EH (cell line): ENCODE measurements at regions not wholly inside any gene's neighbourhood (a gene's known extent, or its start where the extent isn't known, plus 50 kb on each side); places are given as distances from the start of the nearest gene placed in this dataset.

Source experiments
- DNase-seq: peaks from one replicate; pipeline ENCODE4 v3.0.0-alpha.2; 2015; ENCODE audit warnings: low read depth

DNA sequence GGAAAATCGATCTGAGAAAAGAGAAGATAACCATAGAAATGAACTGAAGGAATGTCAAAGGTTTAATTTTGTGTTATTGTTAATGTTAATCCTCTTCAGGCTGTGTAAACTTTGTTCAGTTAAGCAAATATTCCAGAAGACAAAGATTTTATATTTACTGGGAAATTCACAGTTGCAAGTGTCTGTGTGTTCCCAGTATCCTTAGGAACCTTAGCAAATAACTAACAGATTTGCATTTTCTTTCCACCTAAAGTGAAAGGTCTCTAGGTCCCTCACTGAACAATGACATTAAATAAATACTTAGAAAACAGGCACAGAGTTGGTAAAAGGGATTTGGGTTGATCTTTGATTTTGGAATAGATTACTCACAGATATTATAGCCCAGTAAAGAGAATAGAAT, 324.7 kb downstream of the C4orf33 start:
- no peak for DNase-seq

DNA sequence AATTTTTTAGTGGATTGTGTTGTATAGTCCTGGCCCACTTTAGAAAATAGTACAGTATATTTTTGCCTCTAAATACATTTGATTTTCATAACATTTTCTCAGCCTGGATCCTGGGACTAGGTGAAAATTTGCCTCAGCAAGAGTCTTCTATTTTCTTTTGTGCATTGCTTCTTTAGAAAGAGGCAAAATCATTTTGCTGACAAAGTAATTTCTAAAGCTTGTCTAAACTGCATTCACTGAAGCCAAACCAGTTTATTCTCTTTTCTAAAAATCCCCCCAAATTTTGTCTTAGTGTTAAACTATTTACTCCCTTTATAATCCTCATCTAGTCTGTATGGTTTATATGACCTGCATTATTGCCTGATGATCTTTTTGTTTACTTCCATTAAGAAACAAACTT, 326.3 kb downstream of the C4orf33 start:
- DNase-seq, result no peak

DNA sequence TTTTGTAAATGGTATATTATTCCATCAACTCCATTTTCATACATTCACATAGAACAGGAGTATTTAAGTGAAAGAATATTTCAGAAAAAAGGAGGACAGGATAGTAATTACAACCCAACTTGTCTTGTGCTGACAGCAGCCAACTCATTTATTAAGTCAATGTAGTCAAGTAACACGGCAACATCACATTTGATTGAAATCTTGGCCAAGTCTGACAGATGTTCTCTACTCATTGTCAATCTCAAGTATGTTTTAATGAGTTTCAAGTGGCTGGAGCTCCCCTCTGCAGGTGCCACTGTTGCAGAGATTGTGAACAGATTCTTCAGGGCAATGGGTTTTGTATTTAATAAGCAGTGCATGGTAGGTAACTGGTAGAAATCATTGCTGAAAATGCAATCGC, 332.5 kb downstream of the C4orf33 start:
- DNase-seq, result no peak

DNA sequence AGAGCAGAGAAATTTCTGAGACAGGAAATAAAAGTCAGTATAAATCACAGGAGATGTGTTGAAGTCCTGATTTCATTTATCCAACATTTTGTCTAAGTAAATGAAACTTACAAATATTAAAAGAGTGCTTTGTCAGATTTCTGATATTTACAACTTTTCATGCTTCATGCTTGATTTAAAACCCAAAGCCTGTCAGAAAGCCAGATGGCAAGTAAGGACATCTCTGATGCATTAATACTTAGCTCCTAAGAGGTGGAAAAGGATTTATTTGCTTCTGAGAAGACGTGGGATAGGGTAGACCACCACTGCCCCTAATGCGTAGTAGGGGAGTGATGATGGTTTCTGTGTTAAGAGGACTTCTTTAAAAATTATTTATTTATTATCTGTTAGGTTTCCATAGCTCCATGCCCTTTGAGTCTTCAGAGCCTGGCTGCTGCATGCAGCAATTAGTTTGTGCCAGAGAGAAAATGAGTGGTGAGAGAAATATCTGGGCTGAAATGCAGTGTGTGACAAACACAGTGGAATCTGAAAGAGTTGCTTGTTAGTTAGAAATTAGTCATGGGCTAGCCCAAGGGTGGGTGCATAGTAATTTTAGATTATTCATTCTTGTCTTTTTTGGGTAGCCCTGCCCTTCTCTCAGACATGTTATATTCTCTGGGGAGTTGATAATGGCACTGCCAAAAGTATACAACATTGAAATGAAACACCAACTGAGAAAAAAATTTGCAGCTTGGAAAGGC, 333.8 kb downstream of the C4orf33 start:
- DNase-seq, result no peak

DNA sequence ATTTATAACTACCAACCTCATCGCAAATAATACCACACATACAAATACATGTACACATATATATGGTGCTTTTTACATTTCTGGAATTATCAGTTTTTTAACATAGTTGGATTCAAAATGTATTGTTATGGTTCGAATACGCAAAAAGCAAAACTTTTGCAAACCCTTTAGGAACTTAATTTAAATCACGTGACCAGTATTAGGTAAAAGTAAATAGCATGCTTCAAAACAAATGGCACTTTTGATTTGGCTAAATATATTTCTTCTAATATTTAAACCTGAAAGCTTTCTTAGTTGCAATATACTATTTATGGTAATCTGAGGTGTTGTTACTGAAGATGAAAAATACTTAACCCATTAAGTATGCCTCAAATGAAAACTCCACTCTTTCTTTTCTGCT, 341.4 kb downstream of the C4orf33 start:
- no peak for DNase-seq

DNA sequence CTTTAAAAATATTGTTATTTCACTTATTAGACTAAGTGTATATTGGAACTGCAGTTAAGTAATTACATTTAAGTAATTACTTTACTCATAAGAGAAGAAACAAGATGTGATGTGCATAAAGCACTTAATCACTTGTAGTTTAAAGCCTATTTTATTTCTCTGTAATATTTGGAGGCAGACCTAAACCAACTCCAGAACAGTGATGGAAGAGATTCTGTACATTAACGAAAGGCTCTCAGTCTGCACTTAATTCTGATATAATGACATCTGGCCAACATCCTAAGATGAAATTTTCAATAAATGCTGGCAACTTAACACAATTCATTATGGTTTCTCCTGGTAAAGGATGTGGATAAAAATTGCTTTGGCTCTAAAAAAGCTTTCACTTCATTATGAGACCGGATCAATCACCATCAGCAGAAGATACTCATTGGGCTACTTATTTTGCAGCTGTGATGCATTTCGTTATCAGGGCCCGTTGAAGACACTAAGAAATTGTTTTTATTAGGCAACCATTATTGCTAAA, 342.6 kb downstream of the C4orf33 start:
- DNase-seq, result no peak

DNA sequence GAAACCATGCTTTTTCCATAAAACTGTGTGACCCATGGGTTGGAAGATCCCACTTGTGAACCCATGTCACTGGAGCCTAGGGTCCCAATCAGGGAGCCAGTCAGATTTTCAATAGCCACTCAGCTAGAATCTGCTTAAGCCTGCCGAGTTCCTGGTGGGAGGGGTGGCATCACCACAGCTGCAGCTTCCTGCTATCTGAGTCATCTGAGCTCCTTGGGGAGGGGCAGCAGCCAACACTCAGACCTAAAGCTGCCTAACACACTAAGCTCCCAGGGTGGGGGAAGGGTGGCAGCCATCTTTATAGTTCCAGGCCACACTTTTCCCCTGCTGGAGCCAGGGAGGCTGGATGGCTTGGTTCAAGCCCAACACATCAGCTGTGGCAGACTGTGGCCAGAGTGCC, 350.1 kb downstream of the C4orf33 start:
- no peak for DNase-seq

DNA sequence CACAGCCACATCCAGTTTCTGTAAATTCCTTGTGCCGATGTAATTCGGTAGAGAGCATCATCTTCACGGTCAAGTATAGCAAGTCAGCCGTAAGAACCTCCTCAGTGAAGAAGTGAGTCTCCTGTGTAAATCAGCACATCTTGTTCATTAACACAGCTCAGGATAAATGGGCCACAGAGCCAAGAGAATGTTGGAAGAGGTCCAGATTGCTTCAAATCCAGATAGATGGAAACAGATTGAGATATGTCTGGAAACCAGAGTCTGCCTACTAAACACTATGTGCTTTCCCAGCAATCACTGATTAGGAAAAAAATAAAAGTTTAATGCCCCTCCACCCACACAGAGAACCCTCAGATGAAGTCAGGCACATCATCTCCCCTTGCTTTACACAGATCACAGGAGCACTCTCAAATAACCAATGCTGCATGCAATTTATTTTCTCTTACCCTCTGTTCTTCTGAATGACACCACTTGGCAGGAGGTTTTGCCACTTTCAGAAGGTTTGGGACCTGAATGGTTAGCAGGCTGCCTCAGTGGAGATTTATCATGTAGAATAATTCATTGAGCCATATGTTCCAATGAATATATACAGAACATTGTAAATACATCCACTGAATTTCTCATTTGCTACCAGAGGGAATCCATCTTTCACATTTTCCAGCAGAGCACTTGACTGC, 357.7 kb downstream of the C4orf33 start:
- no peak for DNase-seq

DNA sequence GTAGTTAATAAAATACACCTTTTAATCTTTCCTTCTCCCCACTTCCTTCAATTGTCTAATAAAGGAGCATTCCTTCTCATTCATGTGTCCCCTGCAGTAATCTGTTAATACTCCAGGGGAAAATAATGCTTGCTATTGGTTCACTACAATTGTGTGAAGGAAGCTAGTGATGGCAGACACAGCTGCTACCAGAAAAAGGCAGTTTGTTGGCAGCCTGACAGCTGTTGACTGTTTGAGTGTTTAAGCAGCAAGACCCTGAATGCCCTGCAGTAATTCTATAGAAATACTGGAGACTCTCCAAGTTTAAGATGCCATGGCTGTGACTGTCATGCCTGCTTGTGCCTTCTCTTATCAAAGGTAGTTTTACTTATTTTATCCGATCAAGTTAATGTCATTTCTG, 359.5 kb downstream of the C4orf33 start:
- no peak for DNase-seq

DNA sequence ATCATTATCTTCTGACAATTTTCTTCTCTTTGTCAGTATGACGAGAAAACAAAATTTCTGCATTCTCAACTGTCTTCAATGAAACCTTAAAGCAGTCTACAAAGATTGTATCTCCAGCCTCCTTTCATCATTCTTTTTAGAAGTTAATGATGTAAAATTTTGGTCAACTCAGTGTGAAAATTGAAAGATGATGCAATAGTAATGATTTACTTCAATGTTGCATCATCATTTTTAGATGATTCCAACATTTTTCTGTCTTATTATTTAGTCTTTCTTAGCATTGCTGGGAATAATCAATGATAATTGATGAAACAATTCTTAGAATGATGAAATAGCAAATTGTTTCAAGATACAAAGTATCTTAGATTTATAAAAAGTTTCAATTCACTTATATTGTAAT, 372.7 kb downstream of the C4orf33 start:
- no peak for DNase-seq

DNA sequence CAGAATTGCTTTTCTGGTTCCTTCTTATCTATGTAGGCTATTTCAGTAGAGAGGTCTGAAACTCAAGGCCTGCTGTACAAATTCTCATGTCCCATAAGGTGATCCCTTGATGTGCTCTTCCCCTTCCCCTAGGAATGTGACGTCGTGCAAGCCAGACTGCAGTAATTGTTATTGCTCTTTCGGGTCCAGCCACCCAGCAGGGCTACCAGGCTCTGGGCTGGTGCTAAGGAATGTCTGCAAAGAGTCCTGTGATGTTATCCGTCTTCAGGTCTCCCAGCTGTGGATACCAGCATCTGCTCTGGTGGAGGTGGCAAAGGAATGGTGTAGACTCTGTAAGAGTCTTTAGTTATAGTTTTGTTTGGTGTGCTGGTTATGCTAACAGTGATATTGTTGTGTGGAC, 378.7 kb downstream of the C4orf33 start:
- no peak for DNase-seq

DNA sequence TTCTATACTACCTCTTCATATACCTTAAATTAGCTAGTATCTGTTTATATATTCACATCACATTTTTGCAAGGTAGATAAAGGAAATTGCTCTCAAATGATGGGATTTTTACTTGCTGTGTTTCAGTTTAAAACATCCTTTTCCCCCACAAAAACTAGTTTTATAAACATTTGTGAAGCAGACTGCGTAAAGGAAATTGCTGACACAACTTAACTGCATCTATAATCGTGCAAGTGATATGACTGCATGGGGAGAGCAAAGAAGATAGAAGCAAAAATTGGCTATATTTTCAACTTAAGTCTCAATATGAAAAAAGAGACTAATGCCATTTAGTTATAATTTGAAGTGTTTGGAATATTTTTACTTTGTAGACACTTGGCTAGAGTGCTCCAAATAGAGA, 385.2 kb downstream of the C4orf33 start:
- DNase-seq, result no peak

DNA sequence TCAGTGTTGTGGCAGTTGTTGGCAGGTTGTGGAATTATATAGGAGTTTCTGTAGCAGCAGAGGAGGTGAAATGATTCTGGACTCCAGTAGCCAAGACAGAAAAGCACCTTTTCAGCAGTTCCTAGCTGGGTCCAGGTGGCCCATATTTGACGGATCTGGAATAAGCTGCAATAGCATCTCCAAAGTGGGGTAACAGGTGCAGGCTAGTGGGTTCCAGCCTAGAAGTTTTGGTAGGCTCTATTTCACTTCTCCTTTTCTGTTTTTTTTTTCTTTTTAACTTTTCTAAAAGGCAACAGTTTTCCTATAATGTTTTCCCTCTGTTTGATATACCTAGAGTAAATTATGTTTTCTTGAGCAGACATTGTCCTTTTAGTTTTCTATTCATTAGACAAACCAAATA, 392.5 kb downstream of the C4orf33 start:
- DNase-seq, result no peak

DNA sequence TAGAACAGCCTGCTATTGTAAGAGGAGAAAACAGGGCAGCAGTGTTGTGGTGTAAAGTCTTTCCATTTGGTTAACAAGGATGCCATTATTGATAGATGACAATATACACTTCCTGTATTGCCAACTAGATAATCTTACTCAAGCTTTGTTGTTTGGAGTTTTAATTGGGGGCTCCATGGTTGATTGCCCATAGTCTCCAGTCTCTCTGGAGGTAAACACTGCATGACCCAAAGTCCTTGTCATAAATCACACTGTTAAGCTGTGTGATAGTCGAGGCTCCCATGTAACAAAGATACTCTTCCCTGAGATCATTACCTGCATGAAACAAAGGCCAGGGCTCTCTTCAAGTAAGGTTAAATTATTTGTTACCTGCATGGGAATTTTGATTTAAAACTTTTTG, 394.6 kb downstream of the C4orf33 start:
- no peak for DNase-seq

DNA sequence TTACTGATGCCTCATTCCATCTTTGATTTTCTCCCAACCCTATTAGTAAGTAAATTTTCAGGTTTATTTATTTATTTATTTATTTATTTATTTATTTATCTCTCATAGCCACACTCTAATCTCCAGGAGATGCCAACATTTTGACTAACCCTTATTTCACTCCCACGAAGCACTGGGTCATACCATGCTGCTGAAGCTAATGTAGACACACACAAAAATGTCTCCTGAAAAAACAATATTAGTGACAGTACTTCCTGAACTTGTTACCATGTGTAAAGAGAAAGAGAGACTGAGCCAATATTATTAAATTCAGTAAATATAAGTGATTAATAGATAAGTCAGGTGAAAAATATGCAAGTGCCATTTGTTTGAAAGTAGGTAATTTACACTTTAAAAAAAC, 402.7 kb downstream of the C4orf33 start:
- no peak for DNase-seq

DNA sequence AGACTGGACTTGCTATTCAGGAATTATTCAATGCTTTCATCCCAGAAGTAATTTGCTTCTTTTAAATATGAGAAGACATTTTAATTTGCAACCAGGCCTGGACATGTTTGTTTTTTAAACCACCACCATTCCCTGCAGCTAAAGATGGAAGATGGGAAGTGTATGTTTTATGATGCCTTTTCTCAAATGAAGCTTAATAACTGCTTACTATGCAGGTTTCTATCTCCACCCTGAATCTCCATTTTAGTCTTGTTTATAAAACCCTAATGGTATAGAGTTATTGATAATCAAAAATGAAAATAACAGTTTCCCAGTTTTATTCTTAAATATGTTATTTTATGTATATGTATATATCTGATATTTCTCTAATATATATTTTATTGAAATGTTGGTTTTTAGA, 418.9 kb downstream of the C4orf33 start:
- no peak for DNase-seq

DNA sequence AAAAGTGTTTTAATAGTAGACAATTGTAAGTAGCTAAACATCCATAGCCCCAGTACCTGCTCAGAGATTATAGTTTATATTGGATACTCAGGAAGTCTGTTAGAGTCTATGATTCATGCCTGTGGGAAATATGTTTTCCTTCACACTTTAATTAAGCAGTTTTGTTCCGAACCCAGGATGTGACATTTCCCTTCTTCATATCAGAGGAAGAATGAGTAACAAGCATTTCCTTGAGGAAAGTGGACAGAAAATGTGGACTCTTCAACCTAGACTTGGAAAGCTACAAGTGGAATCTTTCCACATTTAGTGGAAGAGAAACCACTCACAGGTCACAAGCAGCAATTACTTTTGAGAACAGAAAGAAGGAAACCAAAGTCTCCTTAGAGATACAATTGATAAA, 419.4 kb downstream of the C4orf33 start:
- no peak for DNase-seq

DNA sequence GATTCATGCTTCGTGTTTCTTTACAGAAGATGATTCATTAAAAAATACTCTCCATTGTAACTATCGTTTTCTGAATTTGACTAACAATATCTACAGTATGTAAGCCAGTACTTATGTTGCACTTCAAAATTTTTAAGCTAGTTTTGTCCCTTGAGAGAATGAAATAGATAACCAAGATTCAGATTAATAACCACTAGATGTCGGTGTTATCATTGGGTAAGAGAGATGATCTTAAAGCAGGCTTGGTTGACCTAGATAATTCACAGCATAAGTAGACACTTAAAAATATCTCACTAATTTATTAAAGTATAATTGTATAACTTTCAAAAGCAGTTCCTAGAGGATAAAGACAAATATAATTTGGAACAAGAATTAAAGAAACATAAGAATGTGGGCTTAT, 430.9 kb downstream of the C4orf33 start:
- DNase-seq, result no peak

DNA sequence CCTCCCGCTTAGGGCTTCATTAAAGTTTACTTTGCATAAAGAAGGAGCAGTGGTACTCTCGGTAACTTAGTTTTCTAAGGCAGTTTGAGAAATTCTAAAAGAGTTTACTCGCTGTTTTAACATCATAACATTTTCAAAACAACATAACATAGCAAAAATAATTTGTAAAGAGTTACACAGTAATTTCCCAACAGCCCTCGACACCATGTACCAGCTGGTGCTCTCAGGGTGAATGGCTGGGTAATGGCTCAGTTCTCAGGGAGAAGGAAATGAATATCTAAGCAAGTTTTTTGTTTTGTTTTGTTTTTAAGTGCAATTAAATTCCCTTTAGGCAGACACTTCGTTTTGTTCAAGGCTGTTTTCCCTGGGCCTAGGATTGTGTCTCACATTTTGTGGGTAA, 435.3 kb downstream of the C4orf33 start:
- DNase-seq, result no peak

DNA sequence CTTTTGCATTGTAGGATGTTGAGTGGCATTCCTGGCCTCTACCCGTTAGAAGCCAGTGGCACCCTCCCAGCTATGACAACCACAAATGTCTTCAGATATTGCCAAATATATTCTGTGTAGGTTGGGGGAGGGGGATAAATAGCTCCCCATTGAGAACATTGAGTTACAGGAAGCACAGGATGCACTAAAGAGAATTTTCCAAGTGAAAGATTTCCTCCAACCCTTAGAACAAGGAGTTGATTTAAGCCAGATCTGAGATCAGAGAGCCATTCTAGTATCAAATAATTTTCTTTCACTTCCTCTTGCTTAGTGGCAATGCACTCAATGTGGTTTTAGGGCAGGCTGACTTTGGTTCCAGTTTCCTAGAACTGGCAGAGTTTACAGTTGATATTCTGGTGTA, 436.6 kb downstream of the C4orf33 start:
- DNase-seq, result no peak

DNA sequence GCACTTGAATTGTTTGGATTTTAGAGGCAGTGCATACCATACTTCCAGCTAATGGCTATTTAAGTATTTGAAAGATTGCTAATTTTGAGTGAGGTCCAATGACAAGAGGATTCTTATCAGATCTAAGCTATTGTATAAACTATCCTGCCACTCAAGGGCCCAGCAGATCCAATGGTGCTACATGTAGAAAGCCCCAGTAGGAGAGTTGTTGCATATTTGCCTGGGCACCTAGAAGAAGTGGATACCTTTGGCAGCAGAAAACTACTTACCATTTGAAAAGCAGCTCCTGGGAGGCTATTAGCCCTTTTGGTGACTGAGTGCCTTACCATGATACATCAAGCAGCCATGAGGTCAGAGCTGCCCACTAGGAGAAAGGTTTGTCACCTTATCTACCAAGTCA, 447.3 kb downstream of the C4orf33 start:
- no peak for DNase-seq

DNA sequence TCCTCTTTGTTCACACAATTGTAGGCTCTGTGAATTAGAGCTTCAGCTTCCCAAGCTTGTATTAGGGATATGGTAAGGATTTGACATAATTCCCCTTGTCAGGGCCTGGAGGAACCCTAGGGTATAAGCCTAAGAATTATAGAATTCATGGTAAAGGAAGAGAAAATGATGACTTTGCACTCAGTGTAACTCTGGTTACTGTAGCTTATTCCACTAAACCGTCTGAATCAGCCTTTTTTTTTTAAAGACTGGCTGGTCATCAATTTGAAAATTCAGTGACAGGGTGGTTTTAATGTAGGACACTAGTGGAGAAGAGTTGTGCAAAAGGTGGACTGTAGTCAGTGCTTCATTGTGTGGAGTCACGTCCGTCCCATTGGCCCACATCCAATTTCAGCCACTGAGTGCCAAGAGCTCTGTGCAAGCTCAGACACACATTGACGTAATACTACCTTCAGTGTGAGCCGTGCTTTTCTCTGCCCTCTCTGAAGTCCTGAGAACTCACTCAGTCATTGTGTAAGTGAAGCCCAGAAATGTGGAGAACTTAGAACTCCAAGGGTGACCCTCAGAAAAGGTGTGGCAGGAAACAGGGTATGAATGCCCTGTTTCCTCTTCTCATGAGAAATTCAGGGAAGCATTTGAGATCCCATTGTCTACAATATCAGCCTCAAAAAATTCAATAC, 449.8 kb downstream of the C4orf33 start:
- no peak for DNase-seq

DNA sequence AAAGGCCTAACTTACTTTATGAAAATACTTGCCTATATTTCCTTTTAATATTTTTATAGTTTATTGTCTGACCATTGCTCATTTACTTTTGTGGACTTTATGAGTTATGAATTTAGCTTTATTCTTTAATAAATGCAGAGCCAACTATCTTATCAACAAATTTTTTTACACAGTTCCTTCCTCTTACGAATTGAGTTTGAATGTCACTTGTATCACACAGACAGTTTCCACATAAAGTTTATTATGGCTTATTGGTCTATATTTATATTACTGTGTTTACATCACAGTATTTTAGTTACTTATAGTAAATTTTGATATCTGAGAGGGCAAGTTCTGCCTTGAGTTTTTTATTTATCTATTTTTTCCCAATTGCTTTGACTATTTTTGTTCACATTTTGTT, 450.6 kb downstream of the C4orf33 start:
- DNase-seq, result no peak
